ENCODE measurements at regions not wholly inside any gene's neighbourhood (a gene's known extent, or its start where the extent isn't known, plus 50 kb on each side); places are given as distances from the start of the nearest gene placed in this dataset.

DNA sequence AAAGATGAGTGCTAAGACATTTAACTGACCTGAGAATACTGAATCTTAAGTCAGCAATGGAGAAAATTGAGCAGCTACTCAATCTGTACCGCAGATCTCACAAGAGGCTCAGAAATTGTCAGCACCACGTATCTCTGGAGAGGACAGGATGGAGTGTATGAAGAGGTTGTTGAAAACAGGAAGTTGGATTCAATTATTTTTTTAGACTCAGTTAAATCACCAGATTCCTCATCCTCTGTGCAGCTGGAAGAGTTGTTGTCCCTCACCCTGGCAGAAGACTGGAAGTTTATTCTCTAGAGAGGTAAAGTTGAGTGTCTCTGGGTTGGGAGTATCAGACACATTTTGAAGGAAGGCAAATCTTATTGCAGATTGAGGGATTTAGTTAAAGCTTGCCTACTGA is 114.9 kb upstream of the NT5C1B start:
- peak; percentile 52 for ATAC-seq (ENCODE audit: poor library complexity)
- intact Hi-C loops (cut with DNase I): no loop called here
- DNase-seq: no peak

DNA sequence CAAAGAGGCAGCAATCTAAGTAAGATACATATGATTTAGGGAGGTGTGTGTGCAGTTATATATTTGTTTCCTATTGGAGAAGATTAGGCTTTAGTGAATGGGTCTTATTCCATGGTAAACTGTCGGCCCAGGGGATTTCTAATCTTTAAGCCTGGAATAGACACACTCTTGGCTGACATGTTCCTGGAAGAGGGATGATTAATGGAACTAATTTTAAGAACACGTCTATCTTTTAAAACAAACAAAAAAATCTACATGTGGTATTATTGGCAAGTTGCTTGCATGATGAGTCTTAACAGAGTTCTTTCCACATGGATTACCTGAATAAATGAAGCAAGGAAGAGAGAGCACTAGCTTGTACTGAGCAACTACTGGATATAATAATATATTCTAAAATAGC is 114.2 kb upstream of the NT5C1B start:
- ATAC-seq (ENCODE audit: poor library complexity): no peak
- intact Hi-C loops (cut with DNase I): no loop called here
- DNase-seq: no peak

DNA sequence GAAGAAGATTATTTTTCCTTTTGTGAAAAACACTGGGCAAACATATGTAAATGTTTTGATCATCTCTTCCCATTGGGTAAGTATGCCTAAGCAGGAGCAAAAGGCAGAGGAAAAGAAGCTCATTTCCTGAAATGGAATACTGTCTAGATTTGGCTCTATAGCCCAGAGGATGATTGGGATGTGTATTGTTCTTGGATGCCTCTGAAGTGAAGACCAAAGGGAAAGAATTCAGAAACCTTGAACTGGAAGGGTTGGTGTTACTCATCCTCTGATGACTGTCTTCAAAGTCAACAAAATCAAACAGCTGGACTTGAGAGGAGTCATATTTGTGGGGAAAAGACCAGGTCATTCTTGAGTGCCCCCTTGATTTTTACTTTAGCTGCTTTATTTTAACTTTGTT is 112.6 kb upstream of the NT5C1B start:
- ATAC-seq (ENCODE audit: poor library complexity): no peak
- intact Hi-C loops (cut with DNase I): no loop called here
- DNase-seq: no peak

DNA sequence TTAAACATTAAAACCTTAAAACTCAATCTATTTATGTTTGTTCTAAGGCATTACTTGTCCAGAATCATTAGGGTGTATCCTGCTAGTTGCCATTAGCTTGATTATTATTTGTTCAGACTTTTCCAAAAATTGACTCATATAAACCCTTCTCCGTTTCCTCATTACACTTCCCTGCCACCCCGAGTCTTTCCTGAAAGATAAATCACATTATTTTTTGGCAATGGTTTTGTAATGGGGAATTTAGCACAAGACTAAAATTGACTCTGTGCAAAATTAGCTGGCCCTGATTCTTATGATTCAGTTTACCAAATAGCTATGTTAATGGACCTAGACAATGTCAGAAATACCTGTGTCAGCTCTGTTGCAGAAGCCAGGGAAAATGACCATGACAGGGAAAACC is 112.2 kb upstream of the NT5C1B start:
- ATAC-seq (ENCODE audit: poor library complexity): no peak
- intact Hi-C loops (cut with DNase I): no loop called here
- DNase-seq: no peak

DNA sequence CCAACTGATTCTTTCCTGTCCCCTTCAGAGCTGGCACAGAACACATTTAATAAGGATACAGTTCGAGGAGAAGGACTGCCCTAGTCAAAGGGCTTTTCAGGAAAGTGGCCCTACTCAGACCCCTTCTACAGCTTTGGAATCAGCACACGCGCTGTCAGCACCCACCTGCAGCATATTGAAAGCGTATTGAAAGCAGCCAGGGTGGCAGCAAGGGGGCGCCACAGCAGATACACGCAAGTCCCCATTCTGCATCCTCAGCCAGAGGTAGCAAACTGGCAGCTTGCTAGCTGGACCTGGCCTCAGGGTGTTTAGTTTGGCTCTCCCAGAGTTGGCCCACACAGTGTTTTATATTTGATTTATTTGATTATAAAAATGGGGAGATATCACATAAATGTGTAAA is 101.0 kb upstream of the NT5C1B start:
- no peak for DNase-seq
- intact Hi-C loops (cut with DNase I): no loop called here
- no peak for ATAC-seq (ENCODE audit: poor library complexity)

DNA sequence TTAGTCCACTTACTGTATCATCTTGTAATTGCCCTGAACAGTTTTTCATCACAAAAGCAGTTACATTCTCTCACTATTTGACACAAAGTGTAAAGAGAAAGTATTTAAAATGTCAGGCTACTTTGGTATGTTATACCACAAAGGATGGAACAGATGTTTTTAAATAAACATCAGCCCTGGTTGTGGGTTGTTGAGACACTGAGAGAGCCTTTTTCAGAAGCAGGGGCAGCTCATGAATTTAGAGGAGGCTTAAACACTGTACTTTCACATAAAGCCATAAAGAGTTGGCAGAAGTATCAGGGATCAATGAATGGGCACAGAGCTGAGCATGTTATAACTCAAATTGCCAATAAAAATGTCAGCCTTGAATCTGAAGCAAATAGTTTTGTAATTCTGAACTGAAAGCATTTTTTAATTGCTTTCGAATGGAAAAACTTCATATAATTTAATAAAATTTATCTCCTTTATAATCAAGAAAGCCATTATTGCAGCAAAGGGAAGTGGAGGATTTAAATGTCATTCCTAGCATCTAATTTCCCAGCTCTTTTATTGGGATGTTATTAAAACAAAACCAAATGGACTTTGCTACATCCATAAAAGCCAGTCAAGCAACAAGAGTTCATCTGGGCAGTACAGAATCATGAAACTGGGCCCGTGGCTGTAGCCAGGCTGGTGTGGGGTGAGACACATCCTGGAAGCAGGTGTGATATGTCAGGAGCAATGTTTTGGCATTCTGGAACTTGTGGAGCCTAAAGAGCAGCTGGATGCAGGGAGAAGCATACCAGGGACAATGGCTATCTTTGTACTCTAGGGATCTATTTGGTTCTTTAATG is 95.1 kb upstream of the NT5C1B start:
- ATAC-seq (ENCODE audit: poor library complexity): no peak
- intact Hi-C loops (cut with DNase I): no loop called here

DNA sequence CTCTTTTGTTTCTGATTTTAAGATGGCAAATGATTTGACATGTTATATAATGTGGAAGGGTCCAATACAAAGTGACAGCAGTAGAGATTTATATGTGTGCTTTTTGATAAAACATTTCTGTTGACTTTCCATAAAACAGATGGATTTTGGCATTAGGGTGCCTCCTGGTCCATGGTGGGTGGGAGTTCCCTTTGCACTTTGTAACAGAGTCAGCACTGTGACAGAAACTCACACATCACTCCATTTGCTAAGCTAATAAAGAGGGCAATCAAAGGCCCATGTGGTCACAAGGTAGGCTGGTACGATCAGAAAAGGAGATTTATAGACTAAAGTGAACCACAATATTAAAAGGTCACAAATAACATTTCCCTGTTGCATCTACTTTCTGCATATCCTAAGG is 93.3 kb upstream of the NT5C1B start:
- no peak for ATAC-seq (ENCODE audit: poor library complexity)
- intact Hi-C loops (cut with DNase I): no loop called here
- no peak for DNase-seq

More for the DNA sequence above, 95.1 kb upstream of the NT5C1B start:
- DNase-seq: no peak

DNA sequence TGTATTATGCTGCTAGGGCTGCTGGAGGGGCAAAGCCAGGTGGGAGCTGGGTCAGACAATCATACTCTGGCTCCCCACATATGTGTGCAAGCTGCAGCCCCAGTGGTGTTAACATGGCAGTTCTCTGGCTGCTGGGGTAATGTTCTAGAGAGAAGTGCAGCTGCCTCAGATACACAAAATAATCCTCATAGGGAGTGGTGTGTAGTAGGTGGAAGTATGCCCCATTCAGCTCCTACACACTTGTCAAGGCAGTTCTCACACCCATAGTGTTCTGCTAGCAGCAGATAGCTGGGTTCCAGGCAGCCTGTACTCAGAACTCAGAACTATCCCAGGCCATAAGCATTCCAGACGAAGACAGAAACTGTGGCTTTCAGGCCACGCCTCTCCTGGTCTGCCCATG is 87.9 kb upstream of the NT5C1B start:
- no peak for ATAC-seq (ENCODE audit: poor library complexity)
- intact Hi-C loops (cut with DNase I): no loop called here
- no peak for DNase-seq

DNA sequence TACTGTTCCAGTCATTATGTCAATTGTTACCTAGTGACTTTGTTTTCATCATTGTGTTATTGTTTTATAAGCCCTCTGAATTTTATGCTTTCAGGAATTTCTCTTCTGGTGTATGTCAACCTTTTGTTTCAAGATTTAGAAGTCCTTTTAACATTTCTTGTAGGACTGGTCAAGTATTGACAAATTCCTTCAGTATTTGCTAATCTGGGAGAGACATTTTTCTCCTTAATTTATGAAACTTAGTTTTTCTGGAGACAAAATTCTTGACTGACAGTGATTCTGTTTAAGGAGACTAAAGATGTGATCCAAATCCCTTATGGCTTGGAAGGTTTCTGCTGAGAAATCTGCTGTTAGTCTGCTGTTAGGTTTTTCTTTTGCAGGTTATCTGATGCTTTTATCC is 84.9 kb upstream of the NT5C1B start:
- intact Hi-C loops (cut with DNase I): no loop called here
- no peak for ATAC-seq (ENCODE audit: poor library complexity)
- no peak for DNase-seq

DNA sequence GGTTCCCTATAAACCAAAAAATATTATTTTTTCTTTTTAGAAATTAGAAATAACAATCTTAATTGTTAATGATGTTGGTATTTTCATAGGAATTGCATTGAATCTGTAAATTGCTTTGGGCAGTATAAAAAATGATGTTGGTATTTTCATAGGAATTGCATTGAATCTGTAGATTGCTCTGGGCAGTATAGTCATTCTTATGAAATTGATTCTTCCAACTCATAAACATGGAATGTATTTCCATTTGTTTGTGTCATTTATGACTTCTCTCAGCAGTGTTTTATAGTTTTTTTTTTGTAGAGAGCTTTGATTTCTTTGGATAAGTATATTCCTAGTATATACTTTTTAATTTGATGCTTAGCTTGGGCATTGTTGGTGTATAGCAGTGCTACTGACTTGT is 82.0 kb upstream of the NT5C1B start:
- no peak for DNase-seq
- intact Hi-C loops (cut with DNase I): no loop called here
- ATAC-seq (ENCODE audit: poor library complexity): no peak

DNA sequence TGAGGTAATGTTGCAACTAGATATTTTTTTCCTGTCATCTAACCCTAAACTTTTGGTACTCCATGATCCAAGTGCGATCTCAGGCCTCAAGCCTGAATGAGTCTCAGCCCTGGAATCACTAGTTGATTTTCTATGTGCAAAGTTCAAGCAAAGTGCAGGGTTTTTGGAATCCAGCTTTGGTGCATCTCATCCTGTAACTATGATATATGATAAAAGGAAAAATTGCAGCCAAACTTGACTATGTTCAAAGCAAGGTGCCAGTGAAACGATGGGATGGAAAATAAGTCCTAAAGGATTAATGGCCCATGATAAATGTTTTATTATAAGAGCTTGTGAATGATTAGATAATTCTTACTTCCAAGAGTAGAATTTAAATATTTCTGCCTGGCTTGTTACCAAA is 78.9 kb upstream of the NT5C1B start:
- intact Hi-C loops (cut with DNase I): no loop called here
- no peak for DNase-seq
- ATAC-seq (ENCODE audit: poor library complexity): no peak

DNA sequence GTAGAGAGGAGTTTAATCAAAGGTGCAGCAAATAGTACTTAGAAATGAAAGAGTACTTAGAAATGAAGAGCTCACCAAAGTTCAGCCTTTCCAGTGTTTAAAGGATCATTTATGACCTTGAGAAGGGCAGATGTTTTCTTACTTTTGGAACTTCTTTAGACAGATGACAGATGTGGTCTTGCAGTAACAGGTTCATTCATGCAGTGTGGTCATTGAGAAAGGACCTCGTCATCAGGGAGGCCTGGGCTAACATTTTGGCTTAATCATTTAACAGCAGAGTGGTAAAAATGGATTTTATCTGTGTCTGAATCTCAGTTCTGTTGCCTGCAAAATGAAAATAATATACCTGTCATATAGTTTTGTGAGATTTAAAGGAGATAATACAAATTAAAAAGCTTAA is 75.1 kb upstream of the NT5C1B start:
- intact Hi-C loops (cut with DNase I): no loop called here
- DNase-seq (no peak), ATAC-seq (ENCODE audit: poor library complexity) (no peak)

DNA sequence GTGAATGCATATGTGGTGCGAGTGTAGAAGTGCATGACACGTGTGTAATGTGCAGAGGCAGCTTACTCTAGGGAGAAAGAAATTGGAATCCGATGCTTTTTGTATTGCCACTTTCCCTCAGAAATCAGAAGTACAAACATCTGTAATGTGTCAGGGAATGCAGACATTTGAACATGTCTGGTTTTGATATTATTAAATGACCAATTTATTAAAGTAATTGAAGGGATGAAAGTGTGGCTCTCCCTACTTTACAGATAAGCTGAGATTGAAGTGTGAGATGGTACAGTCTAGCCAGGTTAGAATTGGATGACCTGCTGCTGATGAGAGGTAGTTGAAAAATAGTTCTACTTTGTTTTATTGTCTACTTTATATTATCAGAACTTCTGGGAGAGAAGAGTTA is 74.5 kb upstream of the NT5C1B start:
- intact Hi-C loops (cut with DNase I): no loop called here
- no peak for ATAC-seq (ENCODE audit: poor library complexity)
- no peak for DNase-seq

DNA sequence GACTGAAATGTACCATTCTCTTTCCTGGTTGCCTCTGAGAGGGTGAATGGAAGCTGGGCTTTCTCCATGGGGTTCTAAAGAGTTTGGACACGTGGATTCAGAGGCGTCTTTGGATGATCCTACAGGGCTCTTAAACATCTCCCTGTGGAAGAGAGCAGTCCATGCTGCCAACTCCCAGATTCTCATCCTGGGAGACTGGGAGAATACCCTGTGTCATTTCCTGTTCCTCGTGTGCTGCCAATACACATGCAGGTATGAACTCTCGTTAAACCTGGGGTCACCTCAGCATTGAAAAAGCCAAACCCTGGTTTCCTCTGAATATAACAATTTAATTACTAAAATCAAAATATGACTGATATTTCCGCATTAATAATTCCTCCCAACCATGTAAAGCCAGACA is 73.3 kb upstream of the NT5C1B start:
- DNase-seq (no peak), ATAC-seq (ENCODE audit: poor library complexity) (no peak)
- intact Hi-C loops (cut with DNase I): no loop called here

DNA sequence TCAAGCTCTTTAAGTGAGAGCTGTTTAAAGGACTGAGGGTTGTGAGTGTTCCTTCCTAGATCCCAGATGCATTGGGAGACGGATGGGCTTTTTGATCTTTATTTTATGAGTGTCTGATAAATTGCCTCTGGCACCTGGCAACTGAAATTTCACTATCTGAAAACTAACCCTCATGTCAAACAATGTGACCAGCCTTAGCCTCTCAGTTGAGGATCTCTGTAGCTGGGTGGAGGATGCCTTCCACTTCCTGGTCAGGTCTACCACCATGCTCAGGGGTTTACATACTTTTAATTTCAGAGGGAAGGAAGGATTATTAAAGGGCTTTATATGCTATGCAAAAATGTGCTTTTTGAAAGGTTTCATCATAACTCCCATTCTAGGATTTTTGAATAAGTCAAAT is 70.5 kb upstream of the NT5C1B start:
- ATAC-seq (ENCODE audit: poor library complexity): no peak
- no peak for DNase-seq
- intact Hi-C loops (cut with DNase I): no loop called here

DNA sequence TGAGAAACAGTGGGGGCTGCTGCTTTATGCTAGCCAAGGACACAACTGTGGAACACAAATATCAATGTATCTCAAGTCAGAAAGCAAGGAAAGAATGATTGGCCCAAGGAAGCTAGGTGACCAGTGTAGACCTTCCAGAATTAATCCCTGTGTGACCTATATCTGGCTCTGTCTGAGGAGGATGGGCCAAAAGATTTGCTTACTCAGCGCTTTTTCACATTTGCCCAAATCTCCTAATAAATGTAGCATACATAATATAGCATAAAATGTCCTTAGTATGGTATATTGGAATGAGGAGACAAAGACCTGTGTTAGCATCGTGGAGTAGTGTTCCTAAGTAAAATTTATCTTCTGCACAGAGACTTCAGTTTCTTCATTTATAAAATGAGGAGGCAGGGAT is 66.7 kb upstream of the NT5C1B start:
- intact Hi-C loops (cut with DNase I): no loop called here
- no peak for ATAC-seq (ENCODE audit: poor library complexity)

DNA sequence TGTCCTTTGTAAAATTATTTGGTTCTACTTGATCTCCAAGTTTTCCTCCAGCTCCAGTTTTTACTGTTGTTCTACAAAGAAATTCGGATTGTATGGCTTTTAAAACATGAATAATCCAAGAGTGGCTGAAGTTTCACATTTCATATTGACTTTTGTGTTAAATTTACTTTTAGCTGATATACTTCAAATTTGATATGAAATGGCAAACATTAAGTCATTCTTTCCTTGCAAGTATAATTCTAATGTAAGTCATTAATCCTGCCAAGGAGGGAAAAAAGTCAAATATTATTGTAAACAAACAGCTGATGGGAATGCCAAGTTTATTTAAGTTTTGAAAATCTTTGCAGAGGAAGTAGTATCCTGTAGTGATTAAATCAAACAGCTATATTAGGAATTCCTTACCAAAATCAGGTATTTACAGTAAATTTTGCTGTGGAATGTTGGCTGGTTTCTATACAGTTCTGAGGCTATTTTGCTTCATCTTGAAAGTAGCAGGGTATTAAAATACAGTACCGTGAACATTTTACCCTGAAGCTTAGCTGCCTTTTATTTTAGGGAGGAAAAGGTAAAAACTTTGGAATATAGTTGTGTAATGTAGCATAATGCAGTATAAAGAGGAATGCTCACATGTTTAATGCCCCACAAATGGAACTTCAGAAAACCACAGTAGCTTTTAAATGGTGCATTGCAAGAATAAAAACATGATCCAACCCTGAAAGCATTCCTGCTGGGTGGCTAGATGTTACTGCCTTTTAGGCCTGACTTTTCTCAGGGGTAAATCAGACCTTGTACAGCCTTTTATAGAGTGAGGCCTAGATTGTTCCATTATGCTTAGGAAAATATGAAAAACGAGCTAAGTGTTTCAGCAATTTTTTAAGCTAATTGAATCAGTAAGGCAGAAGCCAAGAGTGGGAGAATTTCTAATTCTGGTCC is 62.7 kb upstream of the NT5C1B start:
- intact Hi-C loops (cut with DNase I): no loop called here
- DNase-seq: no peak
- no peak for ATAC-seq (ENCODE audit: poor library complexity)

More for the DNA sequence above, 66.7 kb upstream of the NT5C1B start:
- no peak for DNase-seq

DNA sequence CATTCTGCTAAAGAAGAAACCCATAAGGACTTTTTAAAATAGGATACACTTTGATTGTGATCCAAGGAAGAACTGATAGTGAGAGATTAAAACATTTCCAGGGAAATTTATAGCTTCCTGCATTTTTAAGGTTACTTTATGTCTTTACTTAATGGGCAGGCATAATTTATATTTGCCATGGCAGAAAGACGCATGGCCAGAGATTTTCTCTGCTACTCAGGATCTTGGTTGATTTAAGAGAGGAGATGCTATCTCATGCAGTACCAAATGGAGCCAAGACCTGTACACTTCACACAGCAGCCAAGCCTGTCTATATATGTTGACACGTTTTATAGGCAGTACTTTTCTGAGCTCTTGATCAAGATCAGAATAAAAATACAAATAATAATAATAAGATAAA is 60.9 kb upstream of the NT5C1B start:
- DNase-seq: no peak
- no peak for ATAC-seq (ENCODE audit: poor library complexity)
- intact Hi-C loops (cut with DNase I): no loop called here

DNA sequence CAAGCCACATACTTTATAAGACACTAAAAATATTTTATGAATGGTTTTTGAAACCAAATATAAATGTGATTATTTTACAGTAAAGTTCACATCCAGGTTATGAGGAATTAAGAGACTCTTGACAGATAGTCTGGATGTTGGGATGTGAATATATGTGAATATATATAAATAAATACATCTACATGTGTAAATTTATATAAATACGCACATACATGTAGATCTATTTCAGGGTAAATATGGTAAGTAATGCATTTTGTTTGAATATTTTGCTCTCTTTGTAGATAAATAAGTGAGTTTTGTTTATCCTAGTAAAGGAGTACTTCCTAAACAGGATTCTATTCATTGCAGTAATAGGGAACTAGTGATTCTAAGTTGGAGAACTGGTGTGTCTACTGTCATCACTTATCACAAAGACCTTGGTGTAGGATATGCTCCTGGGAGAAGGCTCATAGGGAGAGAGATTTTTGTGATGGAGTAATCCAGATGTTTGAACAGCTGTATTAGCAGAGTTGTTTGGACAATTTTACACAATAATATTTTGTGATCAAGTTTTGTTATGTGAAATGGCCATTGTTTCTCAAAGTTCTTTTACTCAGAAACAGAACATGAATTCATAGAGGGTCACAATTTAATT is 60.2 kb upstream of the NT5C1B start:
- no peak for ATAC-seq (ENCODE audit: poor library complexity)
- intact Hi-C loops (cut with DNase I): no loop called here
- DNase-seq: no peak

DNA sequence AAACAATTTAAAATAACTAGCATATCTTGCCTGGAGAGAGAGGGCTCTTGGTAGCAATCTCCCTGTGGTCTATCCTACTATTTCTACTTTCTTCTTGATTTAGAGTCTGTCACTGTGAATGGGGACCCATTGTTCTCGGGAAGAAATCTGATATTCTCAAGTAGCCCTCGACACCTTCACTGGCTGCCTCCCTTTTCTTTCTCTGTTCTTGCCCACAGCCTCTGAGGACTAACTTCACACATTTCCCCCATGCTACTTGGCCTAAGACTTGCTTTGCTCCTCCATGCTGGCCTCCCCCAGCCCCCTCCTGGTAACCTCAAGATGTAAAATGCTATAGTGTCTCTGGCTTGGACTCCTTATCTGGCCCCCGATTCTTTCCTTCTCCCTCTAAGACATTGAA is 58.8 kb upstream of the NT5C1B start:
- intact Hi-C loops (cut with DNase I): no loop called here
- no peak for DNase-seq
- no peak for ATAC-seq (ENCODE audit: poor library complexity)

All from Right ventricle myocardium superior (tissue), 1 donor.